HEK293 (cell line): ENCODE measurements at regions not wholly inside any gene's neighbourhood (a gene's known extent, or its start where the extent isn't known, plus 50 kb on each side); places are given as distances from the start of the nearest gene placed in this dataset.

Experiments used
- CTCF ChIA-PET: fragments of 350-600 bp; formaldehyde crosslinking; extraction: SDS; loops from one replicate; lab custom pipeline; 2021; ENCODE audit warnings: antibody characterized with exemption; lab: Yijun Ruan, JAX
- POLR2A ChIA-PET: fragments of 300-600 bp; formaldehyde crosslinking; extraction: SDS; loops from one replicate; lab custom pipeline; 2020; ENCODE audit warnings: antibody characterized with exemption, inconsistent platforms; lab: Yijun Ruan, JAX
- H3K27ac ChIP-seq: fragments of 200-500 bp; sonication (Bioruptor generic); 2 replicates; pipeline ENCODE4 v1.5.1; 2014; ENCODE audit warnings: low read depth, low read length, control low read depth, inconsistent platforms; ENCODE audit errors: extremely low read depth
- H3K36me3 ChIP-seq, 2 experiments: fragments of 200-500 bp in 1 of 2; sonication (Bioruptor generic) in 1 of 2; 1 replicate in 1 of 2; 2 replicates in 1 of 2; pipeline ENCODE4 v1.5.1; 2014 to 2017; ENCODE audit warnings: inconsistent platforms in 2 of 2, low read length in 2 of 2; ENCODE audit not compliant: control insufficient read depth in 2 of 2, insufficient read depth in 1 of 2
- H3K4me1 ChIP-seq: fragments of 200-500 bp; sonication (Bioruptor generic); 2 replicates; pipeline ENCODE4 v1.5.1; 2014; ENCODE audit warnings: mild to moderate bottlenecking, low read length, inconsistent platforms; ENCODE audit not compliant: control insufficient read depth, insufficient read depth
- H3K4me3 ChIP-seq: 2 replicates; pipeline ENCODE4 v1.5.1; 2011; ENCODE audit warnings: low read depth, mild to moderate bottlenecking, control low read depth, low read length, moderate library complexity
- H3K9me3 ChIP-seq: fragments of 200-500 bp; sonication (Bioruptor generic); 2 replicates; pipeline ENCODE4 v1.5.1; 2014; ENCODE audit warnings: low read depth, low read length, inconsistent platforms; ENCODE audit not compliant: control insufficient read depth, insufficient read depth
- TCF7L2 ChIP-seq: IDR thresholded peaks from 2 replicates; pipeline ENCODE4 v1.6.1; 2011; ENCODE audit warnings: low read depth, mild to moderate bottlenecking, inconsistent platforms, low read length, moderate library complexity, borderline replicate concordance
- ZBTB48 ChIP-seq: fragments of 450-650 bp; formaldehyde crosslinking; IDR thresholded peaks from 2 replicates; pipeline ENCODE4 v1.5.1; 2016; ENCODE audit warnings: missing biosample characterization, missing genetic modification characterization
- ZFP3 ChIP-seq: fragments of 450-650 bp; formaldehyde crosslinking; IDR thresholded peaks from 2 replicates; pipeline ENCODE4 v1.5.1; 2016; ENCODE audit warnings: low read depth, missing biosample characterization, missing genetic modification characterization
- ZFP41 ChIP-seq: fragments of 450-650 bp; formaldehyde crosslinking; IDR thresholded peaks from 2 replicates; pipeline ENCODE4 v1.5.1; 2016; ENCODE audit warnings: missing biosample characterization, missing genetic modification characterization, borderline replicate concordance
- ZNF10 ChIP-seq: fragments of 450-650 bp; formaldehyde crosslinking; IDR thresholded peaks from 2 replicates; pipeline ENCODE4 v1.5.1; 2017; ENCODE audit warnings: missing biosample characterization, missing genetic modification characterization
- ZNF112 ChIP-seq: fragments of 450-650 bp; formaldehyde crosslinking; IDR thresholded peaks from 2 replicates; pipeline ENCODE4 v1.5.0; 2017; ENCODE audit warnings: missing biosample characterization, missing genetic modification characterization
- ZNF121 ChIP-seq: fragments of 450-650 bp; formaldehyde crosslinking; IDR thresholded peaks from 2 replicates; pipeline ENCODE4 v1.5.1; 2016; ENCODE audit warnings: missing biosample characterization, missing genetic modification characterization
- ZNF133 ChIP-seq: fragments of 450-650 bp; formaldehyde crosslinking; IDR thresholded peaks from 2 replicates; pipeline ENCODE4 v1.5.1; 2016; ENCODE audit warnings: missing biosample characterization, missing genetic modification characterization
- ZNF2 ChIP-seq: fragments of 450-650 bp; formaldehyde crosslinking; IDR thresholded peaks from 2 replicates; pipeline ENCODE4 v1.5.1; 2016; ENCODE audit warnings: missing biosample characterization, missing genetic modification characterization
- ZNF239 ChIP-seq: fragments of 450-650 bp; formaldehyde crosslinking; IDR thresholded peaks from 2 replicates; pipeline ENCODE4 v1.5.1; 2016; ENCODE audit warnings: missing biosample characterization, missing genetic modification characterization
- ZNF24 ChIP-seq: fragments of 450-650 bp; formaldehyde crosslinking; IDR thresholded peaks from 2 replicates; pipeline ENCODE4 v1.5.1; 2016; ENCODE audit warnings: missing biosample characterization, missing genetic modification characterization
- ZNF394 ChIP-seq: fragments of 450-650 bp; formaldehyde crosslinking; IDR thresholded peaks from 2 replicates; pipeline ENCODE4 v1.5.1; 2016; ENCODE audit warnings: missing biosample characterization, missing genetic modification characterization, mild to moderate bottlenecking, moderate library complexity, borderline replicate concordance
- ZNF416 ChIP-seq: fragments of 450-650 bp; formaldehyde crosslinking; IDR thresholded peaks from 2 replicates; pipeline ENCODE4 v1.5.1; 2016; ENCODE audit warnings: missing biosample characterization, missing genetic modification characterization
- ZNF433 ChIP-seq: fragments of 450-650 bp; formaldehyde crosslinking; IDR thresholded peaks from 2 replicates; pipeline ENCODE4 v1.5.1; 2016; ENCODE audit warnings: missing biosample characterization, missing genetic modification characterization, low read depth
- ZNF701 ChIP-seq: fragments of 450-650 bp; formaldehyde crosslinking; IDR thresholded peaks from 2 replicates; pipeline ENCODE4 v1.5.1; 2016; ENCODE audit warnings: missing biosample characterization, missing genetic modification characterization
- ZNF768 ChIP-seq: fragments of 450-650 bp; formaldehyde crosslinking; IDR thresholded peaks from 2 replicates; pipeline ENCODE4 v1.5.1; 2018; ENCODE audit warnings: missing biosample characterization, mild to moderate bottlenecking, missing genetic modification characterization
- ZXDB ChIP-seq: fragments of 450-650 bp; formaldehyde crosslinking; IDR thresholded peaks from 2 replicates; pipeline ENCODE4 v1.5.1; 2016; ENCODE audit warnings: missing biosample characterization, missing genetic modification characterization
- TF ChIP-seq, protein P1 (sequence below): fragments of 450-650 bp; formaldehyde crosslinking; IDR thresholded peaks from 2 replicates; pipeline ENCODE4 v1.5.1; 2016; ENCODE audit warnings: missing biosample characterization, missing genetic modification characterization
- TF ChIP-seq, protein P2 (sequence below): fragments of 450-650 bp; formaldehyde crosslinking; IDR thresholded peaks from 2 replicates; pipeline ENCODE4 v1.5.1; 2016; ENCODE audit warnings: missing biosample characterization, missing genetic modification characterization
- TF ChIP-seq, protein P3 (sequence below): fragments of 450-650 bp; formaldehyde crosslinking; IDR thresholded peaks from 2 replicates; pipeline ENCODE4 v1.5.1; 2017; ENCODE audit warnings: missing biosample characterization, missing genetic modification characterization
- TF ChIP-seq, protein P4 (sequence below): fragments of 450-650 bp; formaldehyde crosslinking; IDR thresholded peaks from 2 replicates; pipeline ENCODE4 v1.5.1; 2016; ENCODE audit warnings: missing biosample characterization, missing genetic modification characterization, low read depth

DNA sequence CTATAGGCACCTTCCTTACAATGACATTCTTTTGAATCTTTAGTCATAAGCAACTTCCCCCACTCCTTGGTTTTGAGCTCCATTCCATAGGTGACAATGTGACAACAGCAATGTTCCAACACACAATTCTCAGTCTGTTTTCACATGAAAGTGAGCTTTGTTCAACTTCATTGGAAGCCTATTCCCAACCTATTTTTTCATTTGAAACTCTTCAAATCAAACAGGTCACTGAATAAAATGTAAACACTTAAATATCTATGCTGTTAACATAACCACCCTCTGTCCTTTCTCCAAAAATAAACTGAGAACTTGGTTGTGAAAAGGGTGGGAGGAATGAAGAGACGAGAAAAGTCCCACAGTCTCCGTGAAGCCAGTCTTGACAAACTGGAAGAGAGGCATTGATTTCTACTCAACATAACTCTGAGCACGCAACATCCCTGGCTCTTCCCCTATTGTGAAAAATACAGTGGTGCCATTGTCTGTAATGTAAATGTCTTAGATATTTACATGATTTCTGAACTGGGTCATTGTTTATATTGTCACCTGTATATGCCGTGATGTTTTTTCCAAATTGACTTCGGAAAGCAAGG is 343.1 kb downstream of the TFAP2A start (continued):
- no peak for TF ChIP-seq ZBTB48
- TF ChIP-seq ZNF416 (tag by site-specific recombination), result no peak
- TF ChIP-seq ZNF239, result no peak
- TF ChIP-seq ZNF24 (tag by site-specific recombination), result no peak
- TF ChIP-seq ZNF133 (tag by site-specific recombination), result no peak
- TF ChIP-seq ZNF701 (tag by site-specific recombination), result no peak
- TF ChIP-seq ZNF394 (tag by site-specific recombination), result no peak

DNA sequence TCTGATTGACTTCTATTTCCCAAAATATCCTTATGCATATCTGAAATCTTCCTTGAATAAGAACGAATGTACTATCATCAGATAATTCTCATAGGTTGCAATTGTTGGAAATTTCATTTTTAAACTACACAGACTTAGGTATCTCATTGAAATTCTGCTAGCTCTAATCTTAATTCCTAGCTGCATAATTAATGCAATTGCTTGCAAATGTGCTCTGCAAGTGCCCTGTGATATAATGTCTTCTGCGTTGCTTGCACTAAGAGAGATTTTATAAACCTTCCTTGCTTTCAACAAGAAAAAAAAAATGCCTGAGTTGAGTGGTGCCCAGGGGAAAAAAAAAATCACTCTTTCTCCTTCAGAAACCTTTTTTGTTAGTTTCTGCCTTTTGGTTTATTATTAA is 354.9 kb downstream of the TFAP2A start:
- no peaks in the 10 kb centered on the region for H3K9me3 ChIP-seq
- POLR2A ChIA-PET, result no interaction called here
- H3K36me3 ChIP-seq, result no peaks in the 10 kb centered on the region
- no peaks in the 10 kb centered on the region for H3K4me1 ChIP-seq
- H3K4me3 ChIP-seq, result no peak overlapping the region
- CTCF ChIA-PET, result no interaction called here
- H3K27ac ChIP-seq, result no peak overlapping the region
- TF ChIP-seq ZNF768 (tag by site-specific recombination) (no peak), ZFP3 (tag by site-specific recombination) (no peak), TCF7L2 (no peak), ZNF2 (tag by site-specific recombination) (no peak), ZNF10 (tag by site-specific recombination) (no peak), ZNF112 (tag by site-specific recombination) (no peak), ZFP41 (tag by site-specific recombination) (no peak), ZNF121 (no peak)
- TF ChIP-seq, protein P1, sequence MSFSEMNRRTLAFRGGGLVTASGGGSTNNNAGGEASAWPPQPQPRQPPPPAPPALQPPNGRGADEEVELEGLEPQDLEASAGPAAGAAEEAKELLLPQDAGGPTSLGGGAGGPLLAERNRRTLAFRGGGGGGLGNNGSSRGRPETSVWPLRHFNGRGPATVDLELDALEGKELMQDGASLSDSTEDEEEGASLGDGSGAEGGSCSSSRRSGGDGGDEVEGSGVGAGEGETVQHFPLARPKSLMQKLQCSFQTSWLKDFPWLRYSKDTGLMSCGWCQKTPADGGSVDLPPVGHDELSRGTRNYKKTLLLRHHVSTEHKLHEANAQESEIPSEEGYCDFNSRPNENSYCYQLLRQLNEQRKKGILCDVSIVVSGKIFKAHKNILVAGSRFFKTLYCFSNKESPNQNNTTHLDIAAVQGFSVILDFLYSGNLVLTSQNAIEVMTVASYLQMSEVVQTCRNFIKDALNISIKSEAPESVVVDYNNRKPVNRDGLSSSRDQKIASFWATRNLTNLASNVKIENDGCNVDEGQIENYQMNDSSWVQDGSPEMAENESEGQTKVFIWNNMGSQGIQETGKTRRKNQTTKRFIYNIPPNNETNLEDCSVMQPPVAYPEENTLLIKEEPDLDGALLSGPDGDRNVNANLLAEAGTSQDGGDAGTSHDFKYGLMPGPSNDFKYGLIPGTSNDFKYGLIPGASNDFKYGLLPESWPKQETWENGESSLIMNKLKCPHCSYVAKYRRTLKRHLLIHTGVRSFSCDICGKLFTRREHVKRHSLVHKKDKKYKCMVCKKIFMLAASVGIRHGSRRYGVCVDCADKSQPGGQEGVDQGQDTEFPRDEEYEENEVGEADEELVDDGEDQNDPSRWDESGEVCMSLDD (tag by site-specific recombination), result no peak
- TF ChIP-seq, protein P2, sequence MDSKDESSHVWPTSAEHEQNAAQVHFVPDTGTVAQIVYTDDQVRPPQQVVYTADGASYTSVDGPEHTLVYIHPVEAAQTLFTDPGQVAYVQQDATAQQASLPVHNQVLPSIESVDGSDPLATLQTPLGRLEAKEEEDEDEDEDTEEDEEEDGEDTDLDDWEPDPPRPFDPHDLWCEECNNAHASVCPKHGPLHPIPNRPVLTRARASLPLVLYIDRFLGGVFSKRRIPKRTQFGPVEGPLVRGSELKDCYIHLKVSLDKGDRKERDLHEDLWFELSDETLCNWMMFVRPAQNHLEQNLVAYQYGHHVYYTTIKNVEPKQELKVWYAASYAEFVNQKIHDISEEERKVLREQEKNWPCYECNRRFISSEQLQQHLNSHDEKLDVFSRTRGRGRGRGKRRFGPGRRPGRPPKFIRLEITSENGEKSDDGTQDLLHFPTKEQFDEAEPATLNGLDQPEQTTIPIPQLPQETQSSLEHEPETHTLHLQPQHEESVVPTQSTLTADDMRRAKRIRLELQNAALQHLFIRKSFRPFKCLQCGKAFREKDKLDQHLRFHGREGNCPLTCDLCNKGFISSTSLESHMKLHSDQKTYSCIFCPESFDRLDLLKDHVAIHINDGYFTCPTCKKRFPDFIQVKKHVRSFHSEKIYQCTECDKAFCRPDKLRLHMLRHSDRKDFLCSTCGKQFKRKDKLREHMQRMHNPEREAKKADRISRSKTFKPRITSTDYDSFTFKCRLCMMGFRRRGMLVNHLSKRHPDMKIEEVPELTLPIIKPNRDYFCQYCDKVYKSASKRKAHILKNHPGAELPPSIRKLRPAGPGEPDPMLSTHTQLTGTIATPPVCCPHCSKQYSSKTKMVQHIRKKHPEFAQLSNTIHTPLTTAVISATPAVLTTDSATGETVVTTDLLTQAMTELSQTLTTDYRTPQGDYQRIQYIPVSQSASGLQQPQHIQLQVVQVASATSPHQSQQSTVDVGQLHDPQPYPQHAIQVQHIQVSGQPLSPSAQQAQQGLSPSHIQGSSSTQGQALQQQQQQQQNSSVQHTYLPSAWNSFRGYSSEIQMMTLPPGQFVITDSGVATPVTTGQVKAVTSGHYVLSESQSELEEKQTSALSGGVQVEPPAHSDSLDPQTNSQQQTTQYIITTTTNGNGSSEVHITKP (tag by site-specific recombination), result no peak
- TF ChIP-seq, protein P3, sequence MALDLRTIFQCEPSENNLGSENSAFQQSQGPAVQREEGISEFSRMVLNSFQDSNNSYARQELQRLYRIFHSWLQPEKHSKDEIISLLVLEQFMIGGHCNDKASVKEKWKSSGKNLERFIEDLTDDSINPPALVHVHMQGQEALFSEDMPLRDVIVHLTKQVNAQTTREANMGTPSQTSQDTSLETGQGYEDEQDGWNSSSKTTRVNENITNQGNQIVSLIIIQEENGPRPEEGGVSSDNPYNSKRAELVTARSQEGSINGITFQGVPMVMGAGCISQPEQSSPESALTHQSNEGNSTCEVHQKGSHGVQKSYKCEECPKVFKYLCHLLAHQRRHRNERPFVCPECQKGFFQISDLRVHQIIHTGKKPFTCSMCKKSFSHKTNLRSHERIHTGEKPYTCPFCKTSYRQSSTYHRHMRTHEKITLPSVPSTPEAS (tag by site-specific recombination), result no peak

DNA sequence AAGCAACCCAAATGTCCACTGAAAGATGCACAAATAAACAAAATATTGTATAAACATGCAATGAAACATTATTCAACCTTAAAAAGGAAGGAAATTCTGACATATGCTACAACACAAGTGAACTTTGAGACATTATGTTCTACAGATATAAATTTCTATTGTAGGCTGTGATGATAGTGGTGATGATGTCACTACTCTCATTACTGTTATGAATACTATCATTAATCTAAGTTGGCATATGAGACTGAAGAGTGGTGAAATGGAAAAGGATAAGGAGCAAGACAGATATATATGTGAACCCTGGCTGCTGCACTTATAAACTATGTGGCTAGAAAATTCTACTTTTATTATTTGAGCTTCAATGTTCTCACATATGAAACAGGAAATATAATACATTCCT is 360.2 kb downstream of the TFAP2A start:
- no peaks in the 10 kb centered on the region for H3K9me3 ChIP-seq
- no peaks in the 10 kb centered on the region for H3K4me1 ChIP-seq
- H3K4me3 ChIP-seq, result no peak overlapping the region
- H3K36me3 ChIP-seq, result no peaks in the 10 kb centered on the region
- H3K27ac ChIP-seq, result no peak overlapping the region
- ChIA-PET POLR2A (no interaction called here), CTCF (no interaction called here)
- TF ChIP-seq, protein P4, sequence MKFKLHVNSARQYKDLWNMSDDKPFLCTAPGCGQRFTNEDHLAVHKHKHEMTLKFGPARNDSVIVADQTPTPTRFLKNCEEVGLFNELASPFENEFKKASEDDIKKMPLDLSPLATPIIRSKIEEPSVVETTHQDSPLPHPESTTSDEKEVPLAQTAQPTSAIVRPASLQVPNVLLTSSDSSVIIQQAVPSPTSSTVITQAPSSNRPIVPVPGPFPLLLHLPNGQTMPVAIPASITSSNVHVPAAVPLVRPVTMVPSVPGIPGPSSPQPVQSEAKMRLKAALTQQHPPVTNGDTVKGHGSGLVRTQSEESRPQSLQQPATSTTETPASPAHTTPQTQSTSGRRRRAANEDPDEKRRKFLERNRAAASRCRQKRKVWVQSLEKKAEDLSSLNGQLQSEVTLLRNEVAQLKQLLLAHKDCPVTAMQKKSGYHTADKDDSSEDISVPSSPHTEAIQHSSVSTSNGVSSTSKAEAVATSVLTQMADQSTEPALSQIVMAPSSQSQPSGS (tag by site-specific recombination), result 0 out of 2 replicates have a peak, but pooled peaks have one; percentile 13
- TF ChIP-seq ZNF433, result no peak
- no peak for TF ChIP-seq ZXDB
